H1 (cell line): ENCODE measurements at regions not wholly inside any gene's neighbourhood (a gene's known extent, or its start where the extent isn't known, plus 50 kb on each side); places are given as distances from the start of the nearest gene placed in this dataset.

Experiments used
- CBX5 ChIP-seq: fragments of 300-800, 300-1000 bp; sonication (generic); IDR thresholded peaks from 2 replicates; pipeline ENCODE4 v1.7.1; 2016; ENCODE audit warnings: antibody characterized with exemption, low read length, low read depth
- CTCF ChIP-seq, 3 experiments: IDR thresholded peaks; 1 replicate in 2 of 3; 2 replicates in 1 of 3; pipeline versions ENCODE4 v1.5.1 to v1.6.1; 2011; ENCODE audit warnings: low read length in 3 of 3, mild to moderate bottlenecking in 3 of 3, inconsistent platforms in 2 of 3, low read depth in 1 of 3, moderate library complexity in 1 of 3; ENCODE audit not compliant: insufficient read depth in 1 of 3; ENCODE audit errors: control extremely low read depth in 1 of 3
- EZH2 ChIP-seq: fragments of 200-600 bp; sonication (generic); IDR thresholded peaks from 2 replicates; pipeline ENCODE4 v1.7.1; 2012; ENCODE audit warnings: low read depth, mild to moderate bottlenecking, moderate library complexity, low read length, inconsistent platforms; ENCODE audit not compliant: severe bottlenecking
- HDAC6 ChIP-seq: IDR thresholded peaks from one replicate; pipeline ENCODE4 v1.7.1; 2012; ENCODE audit warnings: low read depth, mild to moderate bottlenecking, inconsistent platforms, low read length, moderate library complexity
- JUN ChIP-seq: IDR thresholded peaks from 2 replicates; pipeline ENCODE4 v1.6.1; 2011; ENCODE audit warnings: low read depth, mild to moderate bottlenecking, improper control_type of control experiment, low read length
- POLR2A ChIP-seq, 2 experiments: IDR thresholded peaks; 1 replicate in 1 of 2; 2 replicates in 1 of 2; pipeline ENCODE4 v1.6.1; 2011; ENCODE audit warnings: low read depth in 2 of 2, low read length in 2 of 2, mild to moderate bottlenecking in 2 of 2; ENCODE audit errors: control extremely low read depth in 1 of 2
- RFX5 ChIP-seq: IDR thresholded peaks from 2 replicates; pipeline ENCODE4 v1.6.1; 2011; ENCODE audit warnings: low read depth, low read length, improper control_type of control experiment, borderline replicate concordance
- SUZ12 ChIP-seq: fragments of 200-600 bp; sonication (generic); IDR thresholded peaks from 2 replicates; pipeline ENCODE4 v1.6.1; 2012; ENCODE audit warnings: mild to moderate bottlenecking, inconsistent platforms, low read length, moderate library complexity, mixed read lengths

DNA sequence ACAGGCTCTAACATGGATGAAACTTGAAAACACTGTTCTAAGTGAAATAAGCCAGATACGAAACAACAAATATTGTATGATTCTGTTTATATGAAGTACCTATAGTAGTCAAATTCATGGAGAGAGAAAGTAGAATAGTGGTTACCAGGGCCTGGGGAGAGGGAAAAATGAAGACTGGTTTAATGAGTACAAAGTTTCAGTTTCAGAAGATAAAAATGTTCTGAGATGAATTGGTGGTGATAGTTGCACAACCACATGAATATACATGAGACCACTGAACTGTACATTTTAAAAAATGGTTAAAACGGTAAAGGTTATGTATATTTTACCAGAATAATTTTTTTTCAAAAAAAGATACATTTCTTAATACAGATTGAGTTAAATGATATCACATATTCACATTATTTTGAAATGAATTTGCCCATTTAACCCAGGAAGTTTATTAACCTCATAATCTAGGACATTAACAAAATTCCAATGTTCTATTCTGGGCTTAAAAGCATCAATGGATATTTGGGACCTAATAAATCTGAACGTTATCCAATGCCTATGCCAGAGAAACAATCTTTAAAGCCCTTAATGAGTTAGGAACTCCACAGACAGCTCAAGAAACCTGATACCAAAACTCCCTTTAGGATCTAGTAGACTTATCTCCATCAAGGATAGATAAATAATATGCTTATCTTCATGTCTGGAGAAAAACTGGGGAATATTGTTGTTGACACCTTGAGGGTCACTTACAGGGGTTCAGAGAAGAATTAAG lies 521.3 kb downstream of the EFNA5 start:
- TF ChIP-seq POLR2A (IDR thresholded peaks at IDR 0.05; ENCODE audit: control extremely low read depth in 1 of 2, low read depth in 2 of 2, low read length in 2 of 2) (no peak), CTCF (IDR thresholded peaks at IDR 0.05; ENCODE audit: control extremely low read depth in 1 of 3, insufficient read depth in 1 of 3, low read depth in 1 of 3, low read length in 3 of 3) (no peak), EZH2 (no peak), RFX5 (no peak), HDAC6 (no peak), JUN (no peak), CBX5 (no peak), SUZ12 (no peak)
